ENCODE measurements at regions not wholly inside any gene's neighbourhood (a gene's known extent, or its start where the extent isn't known, plus 50 kb on each side); places are given as distances from the start of the nearest gene placed in this dataset.

GRCh38 chr7:3112479-3113134, 68.9 kb upstream of the CARD11 start:
- TF ChIP-seq, protein P1, sequence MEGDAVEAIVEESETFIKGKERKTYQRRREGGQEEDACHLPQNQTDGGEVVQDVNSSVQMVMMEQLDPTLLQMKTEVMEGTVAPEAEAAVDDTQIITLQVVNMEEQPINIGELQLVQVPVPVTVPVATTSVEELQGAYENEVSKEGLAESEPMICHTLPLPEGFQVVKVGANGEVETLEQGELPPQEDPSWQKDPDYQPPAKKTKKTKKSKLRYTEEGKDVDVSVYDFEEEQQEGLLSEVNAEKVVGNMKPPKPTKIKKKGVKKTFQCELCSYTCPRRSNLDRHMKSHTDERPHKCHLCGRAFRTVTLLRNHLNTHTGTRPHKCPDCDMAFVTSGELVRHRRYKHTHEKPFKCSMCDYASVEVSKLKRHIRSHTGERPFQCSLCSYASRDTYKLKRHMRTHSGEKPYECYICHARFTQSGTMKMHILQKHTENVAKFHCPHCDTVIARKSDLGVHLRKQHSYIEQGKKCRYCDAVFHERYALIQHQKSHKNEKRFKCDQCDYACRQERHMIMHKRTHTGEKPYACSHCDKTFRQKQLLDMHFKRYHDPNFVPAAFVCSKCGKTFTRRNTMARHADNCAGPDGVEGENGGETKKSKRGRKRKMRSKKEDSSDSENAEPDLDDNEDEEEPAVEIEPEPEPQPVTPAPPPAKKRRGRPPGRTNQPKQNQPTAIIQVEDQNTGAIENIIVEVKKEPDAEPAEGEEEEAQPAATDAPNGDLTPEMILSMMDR (IDR thresholded peaks at IDR 0.05; ENCODE audit: low read length), result no peak
- TF ChIP-seq EZH2 (optimal IDR thresholded peaks at IDR 0.05; ENCODE audit: low read depth, low read length), result no peak
- TF ChIP-seq EZH2phosphoT487 (IDR thresholded peaks at IDR 0.05; ENCODE audit: low read length), result no peak

Measured in MM.1S (cell line).